ENCODE measurements at regions not wholly inside any gene's neighbourhood (a gene's known extent, or its start where the extent isn't known, plus 50 kb on each side); places are given as distances from the start of the nearest gene placed in this dataset.

DNA sequence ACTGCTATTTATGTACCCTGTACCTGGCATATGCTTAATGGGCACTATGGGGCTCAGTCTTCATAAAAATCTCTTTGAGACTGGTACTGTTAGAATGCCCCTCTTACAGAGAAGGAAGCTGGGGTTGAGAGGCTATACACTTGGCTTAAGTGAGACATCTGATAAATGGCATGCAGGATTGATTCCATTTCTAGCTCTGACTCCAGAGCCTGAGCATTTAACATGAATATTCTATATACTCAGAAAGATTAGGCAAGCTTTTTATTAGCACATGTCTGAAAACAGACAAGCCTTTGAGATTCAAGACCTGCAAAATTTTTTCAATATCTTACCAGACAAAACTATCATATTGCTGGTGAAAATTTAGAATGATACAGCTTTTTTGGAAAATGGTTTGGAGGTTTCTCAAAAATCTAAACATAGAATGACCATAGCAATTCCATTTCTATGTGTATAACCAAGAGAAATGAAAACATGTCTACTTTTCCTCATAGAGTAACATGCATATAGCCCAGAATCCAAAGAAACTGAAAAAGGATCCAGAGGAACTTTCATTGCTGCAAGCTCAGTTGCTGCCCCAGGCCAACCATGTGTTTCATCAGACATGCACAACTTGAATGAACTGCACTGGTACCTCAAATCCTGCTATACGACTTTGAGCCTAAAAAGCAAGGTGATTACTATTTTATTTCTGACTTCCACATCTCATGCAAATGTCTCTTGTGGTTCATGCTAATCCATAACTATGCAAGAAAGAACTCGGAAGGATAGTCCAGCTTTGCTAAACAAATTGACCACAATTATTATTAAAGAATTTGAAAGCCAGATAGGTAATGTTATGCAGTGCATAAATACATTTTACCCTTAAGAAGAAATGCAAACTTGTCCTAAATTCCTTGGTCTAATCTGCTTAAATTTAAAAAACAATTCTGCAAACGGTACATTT is 389.0 kb upstream of the GRIA1 start:
- DNase-seq (ENCODE audit: low read depth, low spot score), result no peak

DNA sequence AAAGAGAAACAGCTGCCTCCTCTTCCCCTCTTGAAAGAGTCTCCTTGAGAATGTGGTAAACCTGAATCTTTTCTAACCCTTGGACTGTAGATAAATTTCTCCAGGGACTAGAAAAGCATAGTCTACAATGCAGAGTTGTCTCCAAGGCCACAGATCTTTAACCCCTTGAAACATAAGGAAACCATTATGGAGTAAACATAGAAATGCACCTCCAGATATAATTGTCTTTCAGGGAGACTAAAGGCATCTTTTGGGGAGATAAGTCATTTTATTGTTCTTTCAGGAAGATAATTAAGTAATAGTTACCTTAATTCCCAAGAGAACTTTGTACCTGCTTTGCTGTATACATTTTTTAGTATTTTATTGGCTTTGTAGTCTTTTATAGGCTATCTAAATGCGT is 373.6 kb upstream of the GRIA1 start:
- no peak for DNase-seq (ENCODE audit: low read depth, low spot score)

GRCh38 chr5:153118018-153118417 is 372.5 kb upstream of the GRIA1 start:
- DNase-seq (ENCODE audit: low read depth, low spot score), result no peak

- no peak for DNase-seq (ENCODE audit: low read depth, low spot score)
Measured at GRCh38 chr5:153122403-153122802, 368.1 kb upstream of the GRIA1 start.

GRCh38 chr5:153130296-153130695 is 360.2 kb upstream of the GRIA1 start:
- no peak for DNase-seq (ENCODE audit: low read depth, low spot score)

- DNase-seq (ENCODE audit: low read depth, low spot score), result no peak
Measured at GRCh38 chr5:153135411-153135810, 355.1 kb upstream of the GRIA1 start.

DNA sequence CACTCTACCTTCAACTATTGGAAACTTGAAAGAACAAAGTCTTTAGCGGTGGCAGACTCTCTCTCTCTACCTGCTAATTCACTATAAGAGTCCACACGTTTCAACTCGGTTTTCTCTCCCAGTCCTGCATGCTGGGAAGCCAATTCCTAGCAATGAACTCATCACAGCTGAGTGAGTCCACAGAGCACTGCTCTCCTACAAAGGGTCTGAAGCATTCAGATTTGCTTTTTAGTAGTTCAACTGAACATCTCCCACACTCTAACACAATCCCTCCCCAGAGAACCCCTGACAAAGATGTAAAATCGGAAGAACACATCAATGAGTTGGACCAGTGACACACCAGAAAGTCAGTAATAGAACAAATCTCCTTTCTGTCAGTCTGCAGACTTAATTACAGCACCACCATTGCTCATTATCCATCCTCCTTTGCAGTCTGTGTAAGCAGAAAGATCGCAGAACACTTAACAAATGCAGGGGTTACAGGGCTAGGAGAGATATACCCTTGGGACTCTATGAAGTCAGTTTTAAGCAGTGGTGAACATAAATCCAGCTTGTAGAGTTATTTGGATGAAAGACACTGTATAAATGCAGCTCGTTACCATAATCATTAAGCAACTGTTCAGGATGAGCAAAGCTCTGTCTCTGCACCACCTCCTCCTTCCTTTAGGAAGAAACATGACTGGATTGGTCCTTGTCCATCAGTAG is 353.4 kb upstream of the GRIA1 start:
- no peak for DNase-seq (ENCODE audit: low read depth, low spot score)

DNA sequence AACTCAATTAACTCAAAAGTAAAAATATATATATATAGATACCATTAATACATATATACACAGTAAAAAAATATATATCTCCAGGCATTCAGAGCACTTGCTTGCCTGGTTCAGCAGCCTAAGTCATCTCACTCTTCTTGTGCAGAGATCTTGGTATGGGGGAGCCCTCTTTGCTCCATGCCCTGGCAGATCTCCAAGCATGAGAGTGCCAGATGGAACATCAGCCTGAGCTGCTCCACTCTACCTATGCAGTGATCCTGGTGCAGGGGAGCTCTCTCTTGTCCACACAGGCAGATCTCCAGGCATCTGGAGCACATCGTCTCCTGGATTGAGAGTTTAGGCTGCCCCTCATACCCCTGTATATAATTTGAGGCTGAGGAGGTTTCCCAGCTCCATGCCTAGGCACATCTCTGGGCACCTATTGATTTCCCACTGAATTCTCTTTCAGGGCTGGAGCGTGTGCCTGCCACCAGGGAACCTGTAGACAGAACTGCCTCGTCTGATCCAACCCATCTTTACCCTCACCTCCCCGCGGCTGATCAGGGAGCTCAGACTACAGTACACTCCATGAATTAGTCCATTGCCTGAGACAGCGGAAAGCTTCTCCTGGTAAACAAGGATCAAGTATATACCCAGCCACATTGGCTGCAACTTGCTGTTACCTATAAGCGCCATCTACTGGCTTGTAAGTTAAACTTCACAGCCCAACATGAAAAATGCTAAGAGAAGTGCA is 342.4 kb upstream of the GRIA1 start:
- no peak for DNase-seq (ENCODE audit: low read depth, low spot score)

- DNase-seq (ENCODE audit: low read depth, low spot score), result no peak
Measured at GRCh38 chr5:153148624-153148976, 341.9 kb upstream of the GRIA1 start.

GRCh38 chr5:153151558-153151957 is 338.9 kb upstream of the GRIA1 start:
- no peak for DNase-seq (ENCODE audit: low read depth, low spot score)

- no peak for DNase-seq (ENCODE audit: low read depth, low spot score)
Measured at GRCh38 chr5:153153086-153153485, 337.4 kb upstream of the GRIA1 start.

GRCh38 chr5:153157156-153157555 is 333.3 kb upstream of the GRIA1 start:
- DNase-seq (ENCODE audit: low read depth, low spot score), result no peak

DNA sequence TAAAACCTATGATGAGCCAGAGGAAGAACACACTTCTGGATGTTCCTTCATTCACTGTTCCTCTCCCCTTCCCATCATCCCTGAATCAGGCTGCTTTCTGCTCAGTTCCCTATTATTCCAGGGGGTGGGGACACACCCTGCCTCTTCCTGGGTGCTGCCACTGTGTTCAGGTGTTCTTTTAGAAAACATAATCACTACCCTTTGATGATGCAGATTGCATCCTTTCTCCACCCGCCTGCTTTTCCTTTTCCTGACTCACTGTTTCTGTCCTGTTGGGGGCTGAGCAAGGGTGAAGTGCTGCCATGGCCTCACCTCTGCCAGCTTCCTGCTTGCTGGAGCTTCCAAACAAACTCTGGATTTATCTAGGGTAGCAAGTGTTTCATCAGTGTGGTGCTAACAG is 331.9 kb upstream of the GRIA1 start:
- no peak for DNase-seq (ENCODE audit: low read depth, low spot score)

GRCh38 chr5:153159616-153160015 is 330.9 kb upstream of the GRIA1 start:
- no peak for DNase-seq (ENCODE audit: low read depth, low spot score)

- no peak for DNase-seq (ENCODE audit: low read depth, low spot score)
Measured at GRCh38 chr5:153168241-153168640, 322.2 kb upstream of the GRIA1 start.

DNA sequence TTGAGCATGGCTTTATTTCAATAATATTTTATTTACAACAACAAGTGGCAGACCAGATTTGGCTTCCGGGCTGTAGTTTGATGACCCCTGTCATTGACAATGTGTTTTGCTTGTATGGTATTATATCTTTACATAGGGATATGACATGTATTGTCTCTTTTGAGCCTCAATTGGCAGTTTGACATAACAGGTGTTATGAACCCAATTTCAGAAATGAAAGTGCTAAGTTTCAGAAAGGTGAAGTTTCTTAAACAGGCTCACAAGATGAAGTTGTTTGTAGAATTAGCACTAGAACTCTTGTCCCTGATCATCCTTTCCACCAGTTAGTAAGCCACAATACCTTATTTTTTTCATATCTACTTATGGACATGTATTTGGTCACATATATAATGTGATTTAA is 303.0 kb upstream of the GRIA1 start:
- no peak for DNase-seq (ENCODE audit: low read depth, low spot score)

- no peak for DNase-seq (ENCODE audit: low read depth, low spot score)
Measured at GRCh38 chr5:153206361-153206760, 284.1 kb upstream of the GRIA1 start.

- DNase-seq (ENCODE audit: low read depth, low spot score), result no peak
Measured at GRCh38 chr5:153209016-153209415, 281.5 kb upstream of the GRIA1 start.

- no peak for DNase-seq (ENCODE audit: low read depth, low spot score)
Measured at GRCh38 chr5:153209687-153210086, 280.8 kb upstream of the GRIA1 start.

DNA sequence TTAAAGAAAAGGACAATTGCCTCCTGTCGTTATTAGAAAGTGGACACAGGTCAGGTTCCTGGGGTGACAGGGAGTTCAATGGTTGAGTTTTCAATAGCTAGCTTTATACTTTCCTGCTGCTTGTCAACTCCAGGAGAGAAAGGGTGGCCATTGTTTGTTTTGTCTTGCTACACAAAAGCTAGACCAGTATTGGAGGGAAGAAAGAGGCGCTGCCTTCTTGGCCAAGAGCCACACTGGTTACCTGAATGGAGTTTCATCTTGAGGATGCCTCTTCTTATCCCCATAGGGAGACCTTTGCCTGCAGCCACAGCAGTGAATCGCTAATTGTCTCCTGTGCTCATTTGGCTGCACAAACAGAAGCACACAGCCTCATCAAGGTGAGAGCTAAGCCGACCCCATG is 279.4 kb upstream of the GRIA1 start:
- no peak for DNase-seq (ENCODE audit: low read depth, low spot score)

- DNase-seq (ENCODE audit: low read depth, low spot score), result no peak
Measured at GRCh38 chr5:153212471-153212870, 278.0 kb upstream of the GRIA1 start.

- DNase-seq (ENCODE audit: low read depth, low spot score), result no peak
Measured at GRCh38 chr5:153222936-153223335, 267.5 kb upstream of the GRIA1 start.
